ENCODE measurements at regions not wholly inside any gene's neighbourhood (a gene's known extent, or its start where the extent isn't known, plus 50 kb on each side); places are given as distances from the start of the nearest gene placed in this dataset.

GRCh38 chr19:31152906-31153305 lies 196.3 kb downstream of the TSHZ3 start:
- DNase-seq (ENCODE audit: low spot score): no peak
- TF ChIP-seq CTCF (IDR thresholded peaks at IDR 0.05; ENCODE audit: extremely low read depth, insufficient read depth, missing control alignments): no peak
- in situ Hi-C loops (cut with MboI; ENCODE audit: low pct_unique_long_range_greater_than_20kb, low sequenced_read_pairs, unreplicated experiment): no loop called here

- DNase-seq (ENCODE audit: low spot score): no peak
- in situ Hi-C loops (cut with MboI; ENCODE audit: low pct_unique_long_range_greater_than_20kb, low sequenced_read_pairs, unreplicated experiment): no loop called here
- no peak for TF ChIP-seq CTCF (IDR thresholded peaks at IDR 0.05; ENCODE audit: extremely low read depth, insufficient read depth, missing control alignments)
These were observed 199.7 kb downstream of the TSHZ3 start for GRCh38 chr19:31149441-31149941.

DNA sequence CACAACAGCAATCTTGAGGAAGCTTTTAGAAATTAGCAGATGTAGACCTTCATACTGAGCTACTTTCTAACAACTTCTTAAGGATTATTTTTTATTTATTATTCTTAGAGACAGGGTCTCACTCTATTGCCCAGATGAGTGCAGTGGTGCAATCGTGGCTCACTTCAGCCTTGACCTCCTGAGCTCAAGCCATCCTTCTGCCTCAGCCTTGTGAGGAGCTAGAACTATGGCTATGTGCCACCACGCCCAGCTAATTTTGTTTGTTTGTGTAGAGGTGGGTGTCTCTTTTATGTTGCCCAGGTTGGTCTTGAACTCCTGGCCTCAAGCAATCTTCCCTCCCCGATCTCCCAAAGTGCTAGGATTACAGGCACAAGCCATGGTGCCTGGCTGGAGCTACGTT lies 200.6 kb downstream of the TSHZ3 start:
- no peak for TF ChIP-seq CTCF (IDR thresholded peaks at IDR 0.05; ENCODE audit: extremely low read depth, insufficient read depth, missing control alignments)
- in situ Hi-C loops (cut with MboI; ENCODE audit: low pct_unique_long_range_greater_than_20kb, low sequenced_read_pairs, unreplicated experiment): no loop called here
- DNase-seq (ENCODE audit: low spot score): no peak

GRCh38 chr19:31147234-31147633 lies 202.0 kb downstream of the TSHZ3 start:
- in situ Hi-C loops (cut with MboI; ENCODE audit: low pct_unique_long_range_greater_than_20kb, low sequenced_read_pairs, unreplicated experiment): no loop called here
- no peak for TF ChIP-seq CTCF (IDR thresholded peaks at IDR 0.05; ENCODE audit: extremely low read depth, insufficient read depth, missing control alignments)
- no peak for DNase-seq (ENCODE audit: low spot score)

- no peak for DNase-seq (ENCODE audit: low spot score)
- in situ Hi-C loops (cut with MboI; ENCODE audit: low pct_unique_long_range_greater_than_20kb, low sequenced_read_pairs, unreplicated experiment): no loop called here
- no peak for TF ChIP-seq CTCF (IDR thresholded peaks at IDR 0.05; ENCODE audit: extremely low read depth, insufficient read depth, missing control alignments)
These were observed 202.6 kb downstream of the TSHZ3 start for GRCh38 chr19:31146546-31147183.

GRCh38 chr19:31146015-31146414 lies 203.2 kb downstream of the TSHZ3 start:
- DNase-seq (ENCODE audit: low spot score): no peak
- in situ Hi-C loops (cut with MboI; ENCODE audit: low pct_unique_long_range_greater_than_20kb, low sequenced_read_pairs, unreplicated experiment): no loop called here
- no peak for TF ChIP-seq CTCF (IDR thresholded peaks at IDR 0.05; ENCODE audit: extremely low read depth, insufficient read depth, missing control alignments)
